CMK (cell line): ENCODE measurements at regions not wholly inside any gene's neighbourhood (a gene's known extent, or its start where the extent isn't known, plus 50 kb on each side); places are given as distances from the start of the nearest gene placed in this dataset.

Source experiments
- DNase-seq: peaks from one replicate; pipeline ENCODE4 v3.0.0-alpha.2; 2010; ENCODE audit warnings: low read depth

GRCh38 chr5:164597293-164597900, 1092.0 kb downstream of the MAT2B start:
- peak; percentile 3 for DNase-seq

GRCh38 chr5:164600274-164600673, 1094.9 kb downstream of the MAT2B start:
- DNase-seq: no peak

- no peak for DNase-seq
Observed at GRCh38 chr5:164600929-164601535, 1095.6 kb downstream of the MAT2B start.

- no peak for DNase-seq
Observed at GRCh38 chr5:164608507-164608906, 1103.1 kb downstream of the MAT2B start.

- DNase-seq: no peak
Observed at GRCh38 chr5:164610374-164610773, 1105.0 kb downstream of the MAT2B start.

GRCh38 chr5:164614707-164615106, 1109.3 kb downstream of the MAT2B start:
- DNase-seq: no peak

GRCh38 chr5:164617290-164617689, 1111.9 kb downstream of the MAT2B start:
- no peak for DNase-seq

- no peak for DNase-seq
Observed at GRCh38 chr5:164627021-164627420, 1121.6 kb downstream of the MAT2B start.

- DNase-seq: no peak
Observed at GRCh38 chr5:164636456-164636855, 1131.0 kb downstream of the MAT2B start.

- no peak for DNase-seq
Observed at GRCh38 chr5:164637931-164638521, 1132.6 kb downstream of the MAT2B start.

GRCh38 chr5:164649266-164649665, 1143.8 kb downstream of the MAT2B start:
- no peak for DNase-seq

GRCh38 chr5:164650427-164650826, 1145.0 kb downstream of the MAT2B start:
- no peak for DNase-seq

GRCh38 chr5:164651546-164652275, 1146.3 kb downstream of the MAT2B start:
- DNase-seq: no peak

GRCh38 chr5:164652276-164652660, 1146.8 kb downstream of the MAT2B start:
- DNase-seq: no peak

GRCh38 chr5:164663198-164663989, 1158.0 kb downstream of the MAT2B start:
- DNase-seq: no peak

- no peak for DNase-seq
Observed at GRCh38 chr5:164671640-164672039, 1166.2 kb downstream of the MAT2B start.

GRCh38 chr5:164672205-164672604, 1166.8 kb downstream of the MAT2B start:
- DNase-seq: no peak

GRCh38 chr5:164672931-164673694, 1167.7 kb downstream of the MAT2B start:
- DNase-seq: no peak

- DNase-seq: no peak
Observed at GRCh38 chr5:164679461-164679860, 1174.0 kb downstream of the MAT2B start.

GRCh38 chr5:164680216-164680615, 1174.8 kb downstream of the MAT2B start:
- no peak for DNase-seq

- no peak for DNase-seq
Observed at GRCh38 chr5:164680812-164681520, 1175.5 kb downstream of the MAT2B start.
